ENCODE measurements at regions not wholly inside any gene's neighbourhood (a gene's known extent, or its start where the extent isn't known, plus 50 kb on each side); places are given as distances from the start of the nearest gene placed in this dataset.

DNA sequence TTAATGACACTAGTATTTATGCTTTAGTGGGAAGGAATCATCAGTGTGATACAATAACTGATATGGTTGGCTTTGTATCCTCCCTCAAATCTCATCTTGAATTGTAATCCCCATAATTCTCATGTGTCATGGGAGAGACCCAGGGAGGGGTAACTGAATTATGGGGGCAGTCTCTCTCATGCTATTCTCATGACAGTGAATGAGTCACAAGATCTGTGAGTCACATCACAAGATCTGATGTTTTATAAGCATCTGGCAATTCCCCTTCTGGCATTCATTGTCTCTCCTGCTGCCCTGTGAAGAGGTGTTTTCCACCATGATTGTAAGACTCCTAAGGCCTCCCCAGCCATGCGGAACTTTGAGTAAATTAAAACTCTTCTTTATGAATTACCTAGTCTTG is 1760.3 kb downstream of the NCAM2 start:
- CTCF ChIA-PET = no interaction called here
- no peak for DNase-seq (ENCODE audit: low read depth)
- H3K36me3 ChIP-seq (ENCODE audit: control insufficient read depth, insufficient read depth, low read length) = no peaks in the 10 kb centered on the region
- TF ChIP-seq, protein P1, sequence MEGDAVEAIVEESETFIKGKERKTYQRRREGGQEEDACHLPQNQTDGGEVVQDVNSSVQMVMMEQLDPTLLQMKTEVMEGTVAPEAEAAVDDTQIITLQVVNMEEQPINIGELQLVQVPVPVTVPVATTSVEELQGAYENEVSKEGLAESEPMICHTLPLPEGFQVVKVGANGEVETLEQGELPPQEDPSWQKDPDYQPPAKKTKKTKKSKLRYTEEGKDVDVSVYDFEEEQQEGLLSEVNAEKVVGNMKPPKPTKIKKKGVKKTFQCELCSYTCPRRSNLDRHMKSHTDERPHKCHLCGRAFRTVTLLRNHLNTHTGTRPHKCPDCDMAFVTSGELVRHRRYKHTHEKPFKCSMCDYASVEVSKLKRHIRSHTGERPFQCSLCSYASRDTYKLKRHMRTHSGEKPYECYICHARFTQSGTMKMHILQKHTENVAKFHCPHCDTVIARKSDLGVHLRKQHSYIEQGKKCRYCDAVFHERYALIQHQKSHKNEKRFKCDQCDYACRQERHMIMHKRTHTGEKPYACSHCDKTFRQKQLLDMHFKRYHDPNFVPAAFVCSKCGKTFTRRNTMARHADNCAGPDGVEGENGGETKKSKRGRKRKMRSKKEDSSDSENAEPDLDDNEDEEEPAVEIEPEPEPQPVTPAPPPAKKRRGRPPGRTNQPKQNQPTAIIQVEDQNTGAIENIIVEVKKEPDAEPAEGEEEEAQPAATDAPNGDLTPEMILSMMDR (IDR thresholded peaks at IDR 0.05; ENCODE audit: insufficient read depth, low read depth, low read length) = no peak
- no peaks in the 10 kb centered on the region for H3K27me3 ChIP-seq (ENCODE audit: control insufficient read depth, insufficient read depth, low read length)
- POLR2A ChIA-PET = no interaction called here
- H3K4me3 ChIP-seq (ENCODE audit: low read depth, low read length) = no peak overlapping the region

DNA sequence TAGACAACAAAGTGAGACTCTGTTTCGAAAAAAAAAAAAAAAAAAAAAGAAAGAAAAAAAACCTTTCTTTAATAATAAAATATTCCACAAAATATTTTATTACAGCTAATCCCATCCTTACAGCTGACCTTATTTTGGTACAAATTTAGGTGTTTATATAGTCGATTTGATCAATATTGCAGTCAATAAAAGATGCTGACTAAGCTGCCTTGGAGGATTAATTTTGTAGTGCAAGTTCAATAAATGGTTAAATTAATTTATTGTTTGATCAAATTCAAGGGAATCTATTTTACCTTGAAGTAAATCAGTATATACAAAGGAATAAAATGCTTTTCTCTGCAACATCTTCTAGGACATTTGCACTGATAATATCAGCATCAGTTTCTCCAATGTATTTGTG is 1764.3 kb downstream of the NCAM2 start:
- Histone ChIP-seq H3K36me3 (ENCODE audit: control insufficient read depth, insufficient read depth, low read length) (no peaks in the 10 kb centered on the region), H3K27me3 (ENCODE audit: control insufficient read depth, insufficient read depth, low read length) (no peaks in the 10 kb centered on the region), H3K4me3 (ENCODE audit: low read depth, low read length) (no peak overlapping the region)
- TF ChIP-seq, protein P1 (IDR thresholded peaks at IDR 0.05; ENCODE audit: insufficient read depth, low read depth, low read length) = no peak
- POLR2A ChIA-PET = no interaction called here
- CTCF ChIA-PET = interaction anchor here (0.6 kb wide), 1 partner anchor 22 kb away, joined by 3 read pairs; no protein-coding TSS in a partner anchor
- no peak for DNase-seq (ENCODE audit: low read depth)

DNA sequence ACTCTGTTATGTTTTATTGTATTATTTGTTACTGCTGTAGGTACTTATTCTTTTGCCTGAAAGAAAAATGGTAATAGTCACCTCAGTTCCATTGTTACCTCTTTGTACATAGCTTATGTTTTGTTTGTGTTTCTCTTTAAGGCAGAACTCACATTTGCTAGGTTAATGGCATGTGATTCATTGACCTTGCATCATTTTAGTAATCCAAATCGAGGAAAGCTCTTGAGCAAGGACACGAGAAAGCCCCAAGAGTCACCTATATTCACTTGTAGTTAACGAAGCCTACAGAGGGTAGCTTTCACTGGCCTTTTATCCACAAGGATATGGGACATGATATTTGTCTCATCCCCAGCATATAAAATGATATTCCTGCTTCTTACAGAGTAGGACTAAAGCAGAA is 1765.2 kb downstream of the NCAM2 start:
- TF ChIP-seq, protein P1 (IDR thresholded peaks at IDR 0.05; ENCODE audit: insufficient read depth, low read depth, low read length) = no peak
- ChIA-PET CTCF (no interaction called here), POLR2A (no interaction called here)
- H3K36me3 ChIP-seq (ENCODE audit: control insufficient read depth, insufficient read depth, low read length) = no peaks in the 10 kb centered on the region
- no peaks in the 10 kb centered on the region for H3K27me3 ChIP-seq (ENCODE audit: control insufficient read depth, insufficient read depth, low read length)
- no peak for DNase-seq (ENCODE audit: low read depth)
- no peak overlapping the region for H3K4me3 ChIP-seq (ENCODE audit: low read depth, low read length)

DNA sequence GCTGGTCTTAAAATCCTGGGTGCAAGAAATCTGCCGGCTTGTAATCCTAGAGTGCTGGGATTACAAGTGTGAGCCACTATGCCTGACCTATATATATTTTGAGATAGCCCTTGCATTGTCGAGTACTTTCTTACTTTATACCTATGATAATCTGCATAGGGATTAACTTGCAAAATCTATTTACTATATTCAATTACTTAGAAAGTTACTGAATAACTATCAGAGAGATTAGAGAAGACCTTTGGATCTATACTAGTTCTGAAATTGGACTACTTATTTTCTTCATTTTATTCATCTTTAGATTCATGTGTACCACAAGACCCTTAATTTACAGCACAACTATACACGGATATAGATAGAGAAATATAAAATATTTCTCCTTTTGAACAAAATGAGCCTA is 1766.0 kb downstream of the NCAM2 start:
- TF ChIP-seq, protein P1 (IDR thresholded peaks at IDR 0.05; ENCODE audit: insufficient read depth, low read depth, low read length) = no peak
- ChIA-PET CTCF (no interaction called here), POLR2A (no interaction called here)
- H3K4me3 ChIP-seq (ENCODE audit: low read depth, low read length) = no peak overlapping the region
- no peaks in the 10 kb centered on the region for H3K36me3 ChIP-seq (ENCODE audit: control insufficient read depth, insufficient read depth, low read length)
- no peak for DNase-seq (ENCODE audit: low read depth)
- H3K27me3 ChIP-seq (ENCODE audit: control insufficient read depth, insufficient read depth, low read length) = no peaks in the 10 kb centered on the region

DNA sequence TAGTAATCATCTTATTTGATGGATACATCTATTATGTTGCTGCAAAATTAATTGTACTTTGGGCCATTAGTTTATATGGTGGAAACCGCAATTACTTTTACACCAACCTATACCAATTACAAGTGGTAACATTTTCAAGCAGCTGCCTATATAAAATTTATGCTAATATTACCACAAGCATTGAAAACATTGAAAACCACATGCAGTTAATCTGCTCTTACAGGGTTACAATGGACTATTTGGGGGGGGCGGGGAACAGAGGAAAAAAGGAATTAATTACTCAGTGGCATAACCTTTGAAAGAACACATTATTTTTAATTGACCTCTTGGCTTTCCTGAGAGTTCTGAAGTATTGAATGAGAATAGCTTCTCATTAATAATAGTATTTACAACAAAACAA is 1793.2 kb downstream of the NCAM2 start:
- ChIA-PET CTCF (interaction anchor here (0.6 to 1.4 kb wide), 3 partner anchors 18 to 1792 kb away, joined by 3 to 4 read pairs (median 4); no protein-coding TSS in a partner anchor), POLR2A (no interaction called here)
- no peaks in the 10 kb centered on the region for H3K27me3 ChIP-seq (ENCODE audit: control insufficient read depth, insufficient read depth, low read length)
- no peak for DNase-seq (ENCODE audit: low read depth)
- no peaks in the 10 kb centered on the region for H3K36me3 ChIP-seq (ENCODE audit: control insufficient read depth, insufficient read depth, low read length)
- H3K4me3 ChIP-seq (ENCODE audit: low read depth, low read length) = no peak overlapping the region
- TF ChIP-seq, protein P1 (IDR thresholded peaks at IDR 0.05; ENCODE audit: insufficient read depth, low read depth, low read length) = no peak
